ENCODE measurements at regions not wholly inside any gene's neighbourhood (a gene's known extent, or its start where the extent isn't known, plus 50 kb on each side); places are given as distances from the start of the nearest gene placed in this dataset.

- no peak overlapping the region for H3K9ac ChIP-seq
- H3K4me1 ChIP-seq = no peaks in the 10 kb centered on the region
- H3K36me3 ChIP-seq = no peaks in the 10 kb centered on the region
- H3K27me3 ChIP-seq = no peaks in the 10 kb centered on the region
- H3K9me3 ChIP-seq = no peaks in the 10 kb centered on the region
- H3K4me2 ChIP-seq = no peak overlapping the region
- no peak overlapping the region for H3K4me3 ChIP-seq
- H4K20me1 ChIP-seq = no peaks in the 10 kb centered on the region
- no peak for TF ChIP-seq Cebpa-rat (IDR thresholded peaks at IDR 0.05)
- no peak overlapping the region for H3K27ac ChIP-seq
These were observed 566.6 kb upstream of the TUSC1 start for GRCh38 chr9:26244661-26245451.

- Histone ChIP-seq H3K9me3 (no peaks in the 10 kb centered on the region), H3K4me1 (no peaks in the 10 kb centered on the region), H3K4me3 (no peak overlapping the region), H4K20me1 (no peaks in the 10 kb centered on the region), H3K9ac (no peak overlapping the region), H3K4me2 (no peak overlapping the region), H3K36me3 (no peaks in the 10 kb centered on the region), H3K27me3 (no peaks in the 10 kb centered on the region), H3K27ac (no peak overlapping the region)
- TF ChIP-seq Cebpa-rat (IDR thresholded peaks at IDR 0.05) = no peak
These were observed 565.5 kb upstream of the TUSC1 start for GRCh38 chr9:26243726-26244125.

- H3K4me1 ChIP-seq = no peaks in the 10 kb centered on the region
- TF ChIP-seq Cebpa-rat (IDR thresholded peaks at IDR 0.05) = no peak
- no peaks in the 10 kb centered on the region for H3K36me3 ChIP-seq
- H3K27me3 ChIP-seq = no peaks in the 10 kb centered on the region
- H3K27ac ChIP-seq = no peak overlapping the region
- no peaks in the 10 kb centered on the region for H4K20me1 ChIP-seq
- H3K4me2 ChIP-seq = no peak overlapping the region
- H3K9me3 ChIP-seq = no peaks in the 10 kb centered on the region
- no peak overlapping the region for H3K4me3 ChIP-seq
- no peak overlapping the region for H3K9ac ChIP-seq
These were observed 564.9 kb upstream of the TUSC1 start for GRCh38 chr9:26243029-26243697.

GRCh38 chr9:26240020-26240419, 561.8 kb upstream of the TUSC1 start:
- no peaks in the 10 kb centered on the region for H3K27me3 ChIP-seq
- H4K20me1 ChIP-seq = no peaks in the 10 kb centered on the region
- H3K9me3 ChIP-seq = no peaks in the 10 kb centered on the region
- no peak overlapping the region for H3K4me3 ChIP-seq
- H3K4me2 ChIP-seq = no peak overlapping the region
- no peak for TF ChIP-seq Cebpa-rat (IDR thresholded peaks at IDR 0.05)
- no peaks in the 10 kb centered on the region for H3K4me1 ChIP-seq
- no peak overlapping the region for H3K27ac ChIP-seq
- no peaks in the 10 kb centered on the region for H3K36me3 ChIP-seq
- H3K9ac ChIP-seq = no peak overlapping the region

GRCh38 chr9:26237256-26237655, 559.0 kb upstream of the TUSC1 start:
- H3K4me2 ChIP-seq = no peak overlapping the region
- no peaks in the 10 kb centered on the region for H3K36me3 ChIP-seq
- H3K9ac ChIP-seq = no peak overlapping the region
- H3K27me3 ChIP-seq = no peaks in the 10 kb centered on the region
- no peak overlapping the region for H3K27ac ChIP-seq
- H3K4me3 ChIP-seq = no peak overlapping the region
- no peaks in the 10 kb centered on the region for H4K20me1 ChIP-seq
- no peaks in the 10 kb centered on the region for H3K9me3 ChIP-seq
- no peaks in the 10 kb centered on the region for H3K4me1 ChIP-seq
- TF ChIP-seq Cebpa-rat (IDR thresholded peaks at IDR 0.05) = no peak

- Histone ChIP-seq H3K9ac (no peak overlapping the region), H3K27ac (no peak overlapping the region), H4K20me1 (no peaks in the 10 kb centered on the region), H3K9me3 (no peaks in the 10 kb centered on the region), H3K36me3 (no peaks in the 10 kb centered on the region), H3K4me2 (no peak overlapping the region), H3K4me1 (no peaks in the 10 kb centered on the region), H3K27me3 (no peaks in the 10 kb centered on the region), H3K4me3 (no peak overlapping the region)
- TF ChIP-seq Cebpa-rat (IDR thresholded peaks at IDR 0.05) = no peak
These were observed 556.6 kb upstream of the TUSC1 start for GRCh38 chr9:26234865-26235264.

GRCh38 chr9:26231391-26231790, 553.1 kb upstream of the TUSC1 start:
- H3K4me3 ChIP-seq = no peak overlapping the region
- H3K27ac ChIP-seq = no peak overlapping the region
- H3K4me2 ChIP-seq = no peak overlapping the region
- H3K4me1 ChIP-seq = no peaks in the 10 kb centered on the region
- H3K36me3 ChIP-seq = no peaks in the 10 kb centered on the region
- H3K9me3 ChIP-seq = no peaks in the 10 kb centered on the region
- no peaks in the 10 kb centered on the region for H3K27me3 ChIP-seq
- H4K20me1 ChIP-seq = no peaks in the 10 kb centered on the region
- no peak overlapping the region for H3K9ac ChIP-seq
- TF ChIP-seq Cebpa-rat (IDR thresholded peaks at IDR 0.05) = no peak

- Histone ChIP-seq H3K4me3 (no peak overlapping the region), H3K27ac (no peak overlapping the region), H3K27me3 (no peaks in the 10 kb centered on the region), H3K36me3 (no peaks in the 10 kb centered on the region), H3K9ac (no peak overlapping the region), H3K4me1 (no peaks in the 10 kb centered on the region), H4K20me1 (no peaks in the 10 kb centered on the region), H3K9me3 (no peaks in the 10 kb centered on the region), H3K4me2 (no peak overlapping the region)
- no peak for TF ChIP-seq Cebpa-rat (IDR thresholded peaks at IDR 0.05)
These were observed 551.2 kb upstream of the TUSC1 start for GRCh38 chr9:26229324-26230054.

GRCh38 chr9:26228273-26228672, 550.0 kb upstream of the TUSC1 start:
- no peak for TF ChIP-seq Cebpa-rat (IDR thresholded peaks at IDR 0.05)
- no peak overlapping the region for H3K4me2 ChIP-seq
- H3K27ac ChIP-seq = no peak overlapping the region
- no peaks in the 10 kb centered on the region for H3K36me3 ChIP-seq
- H3K9ac ChIP-seq = no peak overlapping the region
- H4K20me1 ChIP-seq = no peaks in the 10 kb centered on the region
- H3K27me3 ChIP-seq = no peaks in the 10 kb centered on the region
- H3K4me3 ChIP-seq = no peak overlapping the region
- H3K9me3 ChIP-seq = no peaks in the 10 kb centered on the region
- no peaks in the 10 kb centered on the region for H3K4me1 ChIP-seq

- Histone ChIP-seq H3K9me3 (no peaks in the 10 kb centered on the region), H3K27ac (no peak overlapping the region), H3K4me3 (no peak overlapping the region), H3K4me2 (no peak overlapping the region), H4K20me1 (no peaks in the 10 kb centered on the region), H3K36me3 (no peaks in the 10 kb centered on the region), H3K9ac (no peak overlapping the region), H3K4me1 (no peaks in the 10 kb centered on the region), H3K27me3 (no peaks in the 10 kb centered on the region)
- TF ChIP-seq Cebpa-rat (IDR thresholded peaks at IDR 0.05) = no peak
These were observed 543.0 kb upstream of the TUSC1 start for GRCh38 chr9:26221290-26221689.
